Adrenal gland (tissue), 9 donors: ENCODE measurements at regions not wholly inside any gene's neighbourhood (a gene's known extent, or its start where the extent isn't known, plus 50 kb on each side); places are given as distances from the start of the nearest gene placed in this dataset.
A peak's percentile ranks its signal among the peaks of the same experiment; 100 is the strongest.

Experiments
- DNase-seq, 7 donors: peaks; one replicate each; pipeline ENCODE4 v3.0.0-alpha.2; 2019 to 2020
- H3K27ac ChIP-seq, 5 donors: fragments of 200-600 bp; sonication (generic) in 4 of 5; 1 replicate in 3 of 5; 2 replicates in 2 of 5; pipeline versions ENCODE4 v1.5.1 to v1.8.0; 2016 to 2020; ENCODE audit warnings: mild to moderate bottlenecking in 1 of 5
- H3K27me3 ChIP-seq: fragments of 200-600 bp; 2 replicates; pipeline ENCODE4 v1.8.0; 2021
- H3K36me3 ChIP-seq, 2 donors: fragments of 200-600 bp; replicated peaks in 1 of 2; 1 replicate in 1 of 2; 2 replicates in 1 of 2; pipeline versions ENCODE4 v1.5.1 to v1.8.0; 2018 to 2022
- H3K4me1 ChIP-seq, 2 donors: fragments of 200-600 bp; replicated peaks in 1 of 2; 1 replicate in 1 of 2; 2 replicates in 1 of 2; pipeline versions ENCODE4 v1.5.1 to v1.8.0; 2018 to 2021
- H3K4me3 ChIP-seq, 4 donors: fragments of 200-600 bp; sonication (generic) in 3 of 4; one replicate each; pipeline ENCODE4 v1.5.1; 2016 to 2018
- H3K9me3 ChIP-seq, 3 donors: fragments of 200-600 bp; sonication (generic) in 1 of 3; replicated peaks in 1 of 3; 1 replicate in 2 of 3; 2 replicates in 1 of 3; pipeline versions ENCODE4 v1.5.1 to v1.8.0; 2016 to 2021
- POLR2A ChIP-seq, 2 donors: fragments of 450-650 bp; IDR thresholded peaks; one replicate each; pipeline ENCODE4 v1.6.1; 2017; ENCODE audit warnings: antibody characterized with exemption in 2 of 2, mild to moderate bottlenecking in 2 of 2, moderate library complexity in 1 of 2
- WGBS, 4 donors: extraction: QIAGEN DNeasy Blood & Tissue Kit in 2 of 4; methylation state at CpG; one replicate each; pipeline versions ENCODE4 v1.1.5 to v1.1.7; 2013 to 2017; 5-methylcytosine and 5-hydroxymethylcytosine counted together
- intact Hi-C, 2 donors: fragments of 100-400 bp; cut with DNase I; formaldehyde crosslinking; loops; one replicate each; pipeline versions ENCODE4 v1.14.1 to v1.15.0; 2022 to 2023
- TF ChIP-seq, protein P1 (sequence below), 6 experiments: fragments of 450-650 bp in 4 of 6; fragments of 200-600 bp in 2 of 6; sonication (generic) in 1 of 6; IDR thresholded peaks; 1 replicate in 5 of 6; 2 replicates in 1 of 6; pipeline versions ENCODE4 v1.5.1 to v1.8.0; 2016 to 2021; ENCODE audit warnings: antibody characterized with exemption in 6 of 6, mild to moderate bottlenecking in 2 of 6, moderate library complexity in 1 of 6
- donor health status: healthy with polysubstance abuse.
- donor health status: Bipolar disorder and iron deficiency.
- donor health status: DM: yes; HTN: yes; CAD: no.
- donor health status: DM: no; HTN: no; CAD: no.
- donor health status: DM: no; HTN: no; CAD: no.

DNA sequence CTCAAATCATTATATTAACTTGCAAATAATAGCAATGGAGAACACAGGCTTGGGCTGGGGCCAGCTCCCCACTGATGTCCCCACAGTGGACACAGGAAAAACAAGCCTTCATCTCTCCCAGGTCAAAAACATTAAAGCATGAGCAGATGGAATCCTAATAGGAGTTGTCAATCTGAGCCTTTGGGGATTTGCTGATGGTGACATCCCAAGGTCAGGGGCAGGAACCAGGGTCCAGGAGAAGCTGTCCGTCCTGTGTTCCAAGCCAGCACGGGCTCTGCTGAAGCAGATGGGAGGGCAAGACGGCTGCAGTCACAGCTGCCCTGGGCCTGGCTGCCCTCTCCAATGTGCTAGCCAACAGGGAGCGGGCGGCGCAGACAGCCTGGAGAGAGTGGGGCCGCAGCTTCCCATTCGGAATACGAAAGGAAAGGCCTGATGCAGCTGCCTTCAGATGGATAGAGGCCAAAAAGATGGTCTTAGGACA, 135.5 kb downstream of the NDUFA10 start:
- H3K9me3 ChIP-seq = peaks cover 0 to 15% (median 8%) of the 10 kb centered on the region in 3 donors
- TF ChIP-seq, protein P1, sequence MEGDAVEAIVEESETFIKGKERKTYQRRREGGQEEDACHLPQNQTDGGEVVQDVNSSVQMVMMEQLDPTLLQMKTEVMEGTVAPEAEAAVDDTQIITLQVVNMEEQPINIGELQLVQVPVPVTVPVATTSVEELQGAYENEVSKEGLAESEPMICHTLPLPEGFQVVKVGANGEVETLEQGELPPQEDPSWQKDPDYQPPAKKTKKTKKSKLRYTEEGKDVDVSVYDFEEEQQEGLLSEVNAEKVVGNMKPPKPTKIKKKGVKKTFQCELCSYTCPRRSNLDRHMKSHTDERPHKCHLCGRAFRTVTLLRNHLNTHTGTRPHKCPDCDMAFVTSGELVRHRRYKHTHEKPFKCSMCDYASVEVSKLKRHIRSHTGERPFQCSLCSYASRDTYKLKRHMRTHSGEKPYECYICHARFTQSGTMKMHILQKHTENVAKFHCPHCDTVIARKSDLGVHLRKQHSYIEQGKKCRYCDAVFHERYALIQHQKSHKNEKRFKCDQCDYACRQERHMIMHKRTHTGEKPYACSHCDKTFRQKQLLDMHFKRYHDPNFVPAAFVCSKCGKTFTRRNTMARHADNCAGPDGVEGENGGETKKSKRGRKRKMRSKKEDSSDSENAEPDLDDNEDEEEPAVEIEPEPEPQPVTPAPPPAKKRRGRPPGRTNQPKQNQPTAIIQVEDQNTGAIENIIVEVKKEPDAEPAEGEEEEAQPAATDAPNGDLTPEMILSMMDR (IDR thresholded peaks at IDR 0.05) = no peak
- TF ChIP-seq POLR2A (IDR thresholded peaks at IDR 0.05) = no peak
- H3K4me1 ChIP-seq = no peaks in the 10 kb centered on the region
- no peak overlapping the region for H3K4me3 ChIP-seq
- H3K27ac ChIP-seq = no peak overlapping the region
- intact Hi-C loops = loop anchor here in 1 of 2 donors (10.0 kb wide), 1 partner anchor 485 kb away; the partner anchor contains the start of gene HDAC4
- H3K27me3 ChIP-seq = no peaks in the 10 kb centered on the region
- no peaks in the 10 kb centered on the region for H3K36me3 ChIP-seq
- DNase-seq = peak in 1 of 7 donors; percentile 46
- WGBS, 4 donors = 61 to 70% (median 64%) methylated on average over 6 to 9 of the region's 9 CpGs

DNA sequence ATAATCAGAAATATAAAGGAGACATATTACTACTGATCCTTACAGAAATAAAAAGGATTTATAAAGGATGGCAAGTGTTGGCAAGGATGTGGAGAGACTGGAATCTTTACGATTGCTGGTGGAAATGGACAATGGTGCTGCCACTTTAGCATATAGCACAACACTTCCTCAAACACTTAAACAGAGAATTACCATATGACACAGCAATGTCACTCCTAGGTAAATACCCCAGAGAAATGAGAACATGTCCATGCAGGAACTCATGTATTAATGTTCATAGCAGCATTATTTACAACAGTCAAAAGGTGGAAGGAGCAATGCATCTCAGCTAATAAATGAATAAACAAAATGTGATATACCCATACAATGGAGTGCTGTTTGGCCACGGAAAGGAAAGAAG, 137.5 kb downstream of the NDUFA10 start:
- WGBS, 4 donors = 76 to 88% (median 81%) methylated on average over 2 of the region's 2 CpGs
- no peak overlapping the region for H3K4me3 ChIP-seq
- intact Hi-C loops = loop anchor here in 1 of 2 donors (10.0 kb wide), 1 partner anchor 483 kb away; the partner anchor contains the start of gene HDAC4
- H3K27ac ChIP-seq = no peak overlapping the region
- H3K9me3 ChIP-seq = peaks cover 0 to 24% (median 11%) of the 10 kb centered on the region in 3 donors
- no peak for TF ChIP-seq POLR2A (IDR thresholded peaks at IDR 0.05)
- TF ChIP-seq, protein P1 (IDR thresholded peaks at IDR 0.05) = no peak
- no peaks in the 10 kb centered on the region for H3K4me1 ChIP-seq
- H3K27me3 ChIP-seq = no peaks in the 10 kb centered on the region
- no peak for DNase-seq
- H3K36me3 ChIP-seq = no peaks in the 10 kb centered on the region

DNA sequence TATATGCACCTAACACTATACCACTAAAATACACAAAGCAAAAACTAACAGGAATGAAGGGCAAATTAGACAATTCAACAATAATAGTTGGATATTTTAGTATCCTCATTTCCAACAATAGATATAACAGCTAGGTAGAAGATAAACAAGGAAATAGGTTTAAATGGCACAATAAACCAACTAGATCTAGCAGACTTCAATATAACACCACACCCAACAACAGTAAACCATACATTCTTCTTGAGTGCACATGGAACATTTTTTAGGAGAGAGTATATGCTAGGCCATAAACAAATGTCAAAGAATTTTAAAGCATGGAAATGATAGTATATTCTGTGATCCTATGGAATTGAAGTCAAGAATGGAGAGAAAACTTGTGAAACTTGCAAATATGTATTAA, 138.4 kb downstream of the NDUFA10 start:
- no peak for DNase-seq
- no peak for TF ChIP-seq POLR2A (IDR thresholded peaks at IDR 0.05)
- TF ChIP-seq, protein P1 (IDR thresholded peaks at IDR 0.05) = no peak
- intact Hi-C loops = loop anchor here in 1 of 2 donors (10.0 kb wide), 1 partner anchor 482 kb away; the partner anchor contains the start of gene HDAC4

DNA sequence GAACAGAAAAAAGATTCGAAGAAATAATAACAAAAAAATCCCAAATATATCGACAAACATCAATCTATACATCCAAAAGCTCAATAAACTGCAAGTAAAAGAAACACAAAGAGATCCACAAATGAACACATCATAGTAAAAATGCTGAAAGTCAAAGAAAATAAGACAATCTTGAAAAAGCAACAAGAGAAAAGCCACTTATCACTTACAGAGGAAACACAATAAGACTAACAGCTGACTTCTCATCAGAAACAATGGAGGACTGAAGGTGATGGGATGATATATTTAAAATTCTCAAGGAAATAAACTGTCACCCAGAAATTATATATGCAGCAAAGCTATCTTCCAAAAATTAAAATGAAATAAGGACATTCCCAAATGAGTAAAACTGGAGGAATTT, 140.3 kb downstream of the NDUFA10 start:
- Histone ChIP-seq H3K4me3 (no peak overlapping the region), H3K36me3 (no peaks in the 10 kb centered on the region), H3K4me1 (peaks cover 0 to 9% of the 10 kb centered on the region in 2 donors), H3K27ac (no peak overlapping the region), H3K27me3 (no peaks in the 10 kb centered on the region), H3K9me3 (peaks cover 0 to 24% (median 11%) of the 10 kb centered on the region in 3 donors)
- TF ChIP-seq, protein P1 (IDR thresholded peaks at IDR 0.05) = no peak
- TF ChIP-seq POLR2A (IDR thresholded peaks at IDR 0.05) = no peak
- 96 to 100% (median 98%) methylated on average over 2 of the region's 2 CpGs for WGBS, 4 donors
- no peak for DNase-seq
- intact Hi-C loops = loop anchor here in 1 of 2 donors (10.0 kb wide), 1 partner anchor 480 kb away; the partner anchor contains the start of gene HDAC4

More for the DNA sequence above, 138.4 kb downstream of the NDUFA10 start:
- Histone ChIP-seq H3K9me3 (peaks cover 0 to 24% (median 11%) of the 10 kb centered on the region in 3 donors), H3K4me3 (no peak overlapping the region), H3K27me3 (no peaks in the 10 kb centered on the region), H3K4me1 (peaks cover 0 to 5% of the 10 kb centered on the region in 2 donors), H3K27ac (no peak overlapping the region), H3K36me3 (no peaks in the 10 kb centered on the region)
